Fibroblast of lung (primary cell): ENCODE measurements at regions not wholly inside any gene's neighbourhood (a gene's known extent, or its start where the extent isn't known, plus 50 kb on each side); places are given as distances from the start of the nearest gene placed in this dataset.

Experiments used
- EZH2 ChIP-seq: IDR thresholded peaks from 2 replicates; pipeline ENCODE4 v1.5.1; 2012; ENCODE audit warnings: low read length, control low read depth, mild to moderate bottlenecking; ENCODE audit errors: missing control alignments
- TF ChIP-seq, protein P1 (sequence below), 2 donors: IDR thresholded peaks in 1 of 2; conservative IDR thresholded peaks in 1 of 2; 1 replicate in 1 of 2; 2 replicates in 1 of 2; pipeline ENCODE4 v1.5.1; 2011 to 2012; ENCODE audit warnings: low read length in 2 of 2, control low read depth in 1 of 2, inconsistent platforms in 1 of 2, low read depth in 1 of 2, mild to moderate bottlenecking in 1 of 2

DNA sequence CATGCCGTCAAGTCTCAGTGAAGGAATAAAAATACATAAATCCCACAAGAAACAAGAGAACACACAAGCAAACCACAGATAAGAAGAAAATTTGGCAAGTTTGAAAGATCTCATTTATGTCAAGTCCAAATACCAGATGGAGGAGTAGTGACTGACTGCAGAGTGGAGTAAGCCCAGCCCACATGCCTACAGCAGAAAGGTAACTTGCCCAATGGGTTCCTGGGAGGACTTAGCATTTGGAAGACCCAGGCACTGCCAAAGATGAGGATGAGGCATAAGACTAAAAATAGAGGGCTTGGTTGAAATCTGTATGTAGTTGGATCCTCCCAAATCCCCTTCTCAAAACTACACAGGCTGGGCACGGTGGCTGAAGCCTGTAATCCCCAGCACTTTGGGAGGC is 70.8 kb downstream of the ZNF648 start:
- TF ChIP-seq, protein P1, sequence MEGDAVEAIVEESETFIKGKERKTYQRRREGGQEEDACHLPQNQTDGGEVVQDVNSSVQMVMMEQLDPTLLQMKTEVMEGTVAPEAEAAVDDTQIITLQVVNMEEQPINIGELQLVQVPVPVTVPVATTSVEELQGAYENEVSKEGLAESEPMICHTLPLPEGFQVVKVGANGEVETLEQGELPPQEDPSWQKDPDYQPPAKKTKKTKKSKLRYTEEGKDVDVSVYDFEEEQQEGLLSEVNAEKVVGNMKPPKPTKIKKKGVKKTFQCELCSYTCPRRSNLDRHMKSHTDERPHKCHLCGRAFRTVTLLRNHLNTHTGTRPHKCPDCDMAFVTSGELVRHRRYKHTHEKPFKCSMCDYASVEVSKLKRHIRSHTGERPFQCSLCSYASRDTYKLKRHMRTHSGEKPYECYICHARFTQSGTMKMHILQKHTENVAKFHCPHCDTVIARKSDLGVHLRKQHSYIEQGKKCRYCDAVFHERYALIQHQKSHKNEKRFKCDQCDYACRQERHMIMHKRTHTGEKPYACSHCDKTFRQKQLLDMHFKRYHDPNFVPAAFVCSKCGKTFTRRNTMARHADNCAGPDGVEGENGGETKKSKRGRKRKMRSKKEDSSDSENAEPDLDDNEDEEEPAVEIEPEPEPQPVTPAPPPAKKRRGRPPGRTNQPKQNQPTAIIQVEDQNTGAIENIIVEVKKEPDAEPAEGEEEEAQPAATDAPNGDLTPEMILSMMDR (conservative IDR thresholded peaks at IDR 0.05 in 1 of 2, IDR thresholded peaks at IDR 0.05 in 1 of 2; ENCODE audit: low read depth in 1 of 2, low read length in 2 of 2) = no peak
- TF ChIP-seq EZH2 = no peak
